Activated T-helper 1 cell treated with anti-CD3 and anti-CD28 coated beads, Interleukin-2, amount 50 U/mL, for 16 hours (primary cell): ENCODE measurements at regions not wholly inside any gene's neighbourhood (a gene's known extent, or its start where the extent isn't known, plus 50 kb on each side); places are given as distances from the start of the nearest gene placed in this dataset.
"Not testable (repeated sequence)": the region's sequence is repeated elsewhere in the genome, so short reads cannot be mapped to it uniquely, and the experiment has no call there.

Source experiments
- DNase-seq, 2 donors: peaks; one replicate each; pipeline ENCODE4 v3.0.0-alpha.2; 2020; ENCODE audit warnings: low read depth in 1 of 2, low spot score in 1 of 2

DNA sequence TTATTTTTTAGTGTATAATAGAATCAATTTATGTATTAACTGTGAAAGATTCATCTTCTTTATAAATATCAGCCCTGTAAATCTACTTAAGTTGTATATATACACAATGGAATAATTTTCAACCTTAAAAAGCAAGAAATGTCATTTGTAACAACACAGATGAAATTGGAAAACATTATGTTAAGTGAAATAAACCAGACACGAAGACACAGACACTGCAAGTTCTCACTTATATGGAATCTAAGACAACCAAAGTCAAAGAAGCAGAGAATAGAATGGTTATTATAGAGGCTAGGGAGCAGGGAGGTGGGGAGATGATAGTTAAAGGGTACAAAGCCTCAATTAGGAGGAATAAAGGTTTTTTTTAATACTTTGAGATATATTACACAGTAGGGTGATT, 1404.4 kb downstream of the HACE1 start:
- DNase-seq = no peak

DNA sequence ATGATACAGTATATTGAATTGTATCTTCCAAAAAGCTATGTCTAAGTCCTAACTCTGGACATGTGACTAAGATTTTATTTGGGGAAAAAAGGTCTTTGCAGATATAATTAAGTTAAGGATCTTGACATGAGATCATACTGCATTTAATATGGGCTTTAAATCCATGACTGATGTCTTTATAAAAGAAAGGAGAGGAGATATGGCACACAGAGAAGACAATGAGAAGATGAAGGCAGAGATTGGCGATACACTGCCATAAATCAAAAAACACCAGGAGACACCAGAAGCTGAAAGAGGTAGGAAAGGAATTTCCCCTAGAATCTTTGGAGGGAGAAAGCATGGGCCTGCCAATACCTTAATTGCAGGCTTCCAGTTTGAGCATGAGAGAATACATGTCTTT, 1450.2 kb downstream of the HACE1 start:
- DNase-seq = no peak

DNA sequence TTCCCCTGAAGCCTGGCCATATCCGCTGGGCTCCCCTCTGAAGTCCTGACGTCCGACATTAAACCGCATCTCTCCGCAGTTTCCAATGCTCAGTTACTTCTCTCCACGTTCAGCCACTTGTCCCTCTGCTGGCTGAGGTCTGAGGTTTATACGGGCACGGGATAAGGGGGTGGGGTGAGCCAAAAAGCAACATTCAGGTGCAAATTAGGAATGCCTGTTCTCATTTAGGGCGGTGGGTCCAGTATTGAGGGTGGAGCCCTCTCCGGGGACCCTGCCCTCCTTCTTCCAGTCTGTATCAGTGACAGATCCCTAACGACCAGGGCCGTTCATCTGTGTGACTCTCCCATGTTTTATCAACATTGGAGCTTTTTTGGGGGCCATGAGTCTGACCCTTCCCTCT, 1454.4 kb downstream of the HACE1 start:
- no peak for DNase-seq

DNA sequence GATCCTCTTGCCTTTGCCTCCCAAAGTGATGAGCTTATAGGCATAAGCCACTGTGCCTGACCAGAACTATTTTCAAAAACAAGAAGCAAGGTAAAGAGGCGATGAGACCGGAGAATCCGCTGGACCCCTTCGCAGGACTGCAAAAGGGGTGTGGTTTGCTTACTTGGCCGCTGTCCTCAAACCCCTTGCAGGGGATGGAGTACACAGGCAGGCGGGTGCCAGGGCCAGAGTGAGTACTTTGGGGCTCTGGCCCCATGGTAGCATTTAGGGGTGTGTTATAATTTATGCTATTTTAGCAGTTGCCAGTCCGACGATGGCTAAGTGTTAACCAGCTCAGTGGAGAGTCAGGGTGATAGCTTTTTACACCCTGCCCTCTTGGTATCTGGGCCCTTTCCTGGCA, 1454.9 kb downstream of the HACE1 start:
- DNase-seq = no peak

DNA sequence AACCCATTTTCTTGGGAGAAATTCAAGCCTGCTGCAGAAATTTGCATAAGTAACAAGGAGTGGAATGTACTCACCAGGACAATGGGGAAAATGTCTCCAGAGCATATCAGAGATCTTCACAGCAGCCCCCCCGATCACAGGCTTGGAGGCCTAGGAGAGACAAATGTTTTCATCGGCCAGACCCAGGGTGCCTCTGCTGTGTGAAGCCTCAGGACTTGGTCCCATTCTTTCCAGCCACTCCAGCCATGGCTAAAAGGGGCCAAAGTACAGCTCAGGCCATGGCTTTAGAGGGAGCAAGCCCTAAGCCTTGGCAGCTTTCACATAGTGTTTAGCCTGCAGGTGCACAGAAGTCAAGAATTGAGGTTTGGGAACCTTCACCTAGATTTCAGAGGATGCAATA, 1463.0 kb downstream of the HACE1 start:
- no peak for DNase-seq

DNA sequence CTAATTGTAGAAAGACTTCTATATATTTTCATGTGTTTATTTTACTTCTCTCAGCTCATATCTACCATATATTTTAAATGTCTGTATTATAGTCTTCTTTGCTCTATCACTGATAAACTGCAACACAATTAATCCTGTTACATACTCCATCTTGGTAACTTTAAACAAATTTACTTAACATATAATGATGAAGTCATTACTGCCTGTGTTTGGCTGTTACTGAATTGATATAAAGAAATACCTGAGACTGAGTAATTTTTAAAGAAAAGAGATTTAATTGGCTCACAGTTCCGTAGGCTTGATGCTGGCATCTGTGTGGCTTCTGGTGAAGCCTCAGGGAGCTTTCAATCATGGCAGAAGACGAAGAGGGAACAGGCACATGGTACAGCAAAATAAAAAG, 1480.4 kb downstream of the HACE1 start:
- DNase-seq = no peak

DNA sequence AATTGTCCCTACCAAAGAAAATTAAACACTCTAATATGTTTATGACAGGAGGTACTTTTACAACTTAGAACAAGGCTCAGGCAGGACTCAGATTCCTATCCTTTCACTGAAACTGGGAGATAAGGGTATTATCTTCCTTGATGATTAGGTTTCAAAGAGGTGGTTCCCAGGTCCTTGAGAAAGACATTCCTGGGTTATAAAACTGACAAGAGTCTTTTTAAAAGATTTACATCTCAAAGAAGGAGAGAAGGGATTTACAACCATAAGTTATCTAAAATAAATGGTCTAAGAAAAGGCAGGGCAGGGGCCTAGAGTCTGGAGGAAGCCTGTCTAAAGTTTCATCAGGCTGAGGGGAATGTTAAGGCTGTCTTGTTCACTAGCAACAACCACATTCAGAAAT, 1492.5 kb downstream of the HACE1 start:
- DNase-seq = no peak

DNA sequence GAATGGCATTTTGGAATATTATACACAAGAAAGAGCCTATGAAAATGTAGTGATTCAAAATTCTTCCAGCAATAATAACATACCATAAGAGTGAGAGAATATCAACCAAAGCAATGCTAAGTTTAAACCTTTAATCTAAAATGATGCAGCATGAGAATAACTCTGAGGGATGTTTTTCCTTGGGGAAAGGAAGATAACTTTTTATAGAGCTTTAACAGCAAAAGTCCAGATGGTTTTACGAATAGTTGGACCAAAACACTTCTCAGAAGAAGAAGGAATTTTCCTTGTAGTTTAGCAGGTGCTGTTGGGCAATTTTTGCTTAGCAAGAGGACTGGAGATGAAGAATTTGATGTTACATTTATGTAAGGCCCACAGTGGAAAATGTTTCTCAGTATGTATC, 1503.2 kb downstream of the HACE1 start:
- no peak for DNase-seq

DNA sequence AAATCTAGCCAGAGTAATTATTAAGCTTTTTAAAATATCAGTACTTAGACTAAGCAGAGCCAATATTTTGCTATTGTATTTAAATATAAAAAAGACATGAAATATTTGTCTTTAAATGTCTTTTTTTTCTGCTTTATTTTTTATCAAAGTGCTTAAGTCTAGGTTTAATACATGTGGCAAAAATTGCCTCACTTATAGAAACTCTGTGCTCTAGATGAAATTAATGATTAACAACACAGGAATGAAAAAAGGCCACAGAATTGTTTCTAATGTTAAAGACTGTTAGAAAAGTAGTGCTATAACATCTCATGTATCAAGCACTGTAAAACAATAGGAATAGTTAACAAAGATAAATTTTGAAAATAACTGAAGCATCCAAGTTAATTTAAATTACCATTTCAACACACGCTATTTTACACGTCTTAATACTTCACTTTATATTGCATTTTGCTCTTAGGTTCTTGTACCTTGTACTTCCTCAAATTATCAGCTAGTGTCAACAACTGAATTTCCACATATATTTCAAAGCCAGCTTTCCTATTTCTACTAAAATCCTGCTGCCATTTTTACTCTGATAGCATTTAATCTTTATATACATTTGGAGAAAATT, 1515.1 kb downstream of the HACE1 start:
- no peak for DNase-seq

DNA sequence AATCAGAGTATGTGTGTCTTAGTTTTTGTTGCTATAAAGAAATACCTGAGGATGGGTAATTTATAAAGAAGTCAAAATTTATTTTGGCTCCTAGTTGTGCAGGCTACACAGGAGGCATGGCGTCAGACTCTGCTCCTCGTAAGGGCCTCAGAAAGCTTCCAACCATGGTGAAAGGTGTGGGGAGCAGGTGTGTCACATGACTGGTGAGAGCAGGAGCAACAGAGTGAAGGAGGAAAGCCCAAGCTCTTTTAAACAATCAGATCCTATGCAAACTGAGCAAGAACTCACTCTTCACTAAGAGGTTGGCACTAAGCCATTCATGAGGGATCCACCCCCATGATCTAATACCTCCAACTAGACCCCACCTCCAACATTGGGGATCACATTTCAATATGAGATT, 1524.3 kb downstream of the HACE1 start:
- DNase-seq = no peak

DNA sequence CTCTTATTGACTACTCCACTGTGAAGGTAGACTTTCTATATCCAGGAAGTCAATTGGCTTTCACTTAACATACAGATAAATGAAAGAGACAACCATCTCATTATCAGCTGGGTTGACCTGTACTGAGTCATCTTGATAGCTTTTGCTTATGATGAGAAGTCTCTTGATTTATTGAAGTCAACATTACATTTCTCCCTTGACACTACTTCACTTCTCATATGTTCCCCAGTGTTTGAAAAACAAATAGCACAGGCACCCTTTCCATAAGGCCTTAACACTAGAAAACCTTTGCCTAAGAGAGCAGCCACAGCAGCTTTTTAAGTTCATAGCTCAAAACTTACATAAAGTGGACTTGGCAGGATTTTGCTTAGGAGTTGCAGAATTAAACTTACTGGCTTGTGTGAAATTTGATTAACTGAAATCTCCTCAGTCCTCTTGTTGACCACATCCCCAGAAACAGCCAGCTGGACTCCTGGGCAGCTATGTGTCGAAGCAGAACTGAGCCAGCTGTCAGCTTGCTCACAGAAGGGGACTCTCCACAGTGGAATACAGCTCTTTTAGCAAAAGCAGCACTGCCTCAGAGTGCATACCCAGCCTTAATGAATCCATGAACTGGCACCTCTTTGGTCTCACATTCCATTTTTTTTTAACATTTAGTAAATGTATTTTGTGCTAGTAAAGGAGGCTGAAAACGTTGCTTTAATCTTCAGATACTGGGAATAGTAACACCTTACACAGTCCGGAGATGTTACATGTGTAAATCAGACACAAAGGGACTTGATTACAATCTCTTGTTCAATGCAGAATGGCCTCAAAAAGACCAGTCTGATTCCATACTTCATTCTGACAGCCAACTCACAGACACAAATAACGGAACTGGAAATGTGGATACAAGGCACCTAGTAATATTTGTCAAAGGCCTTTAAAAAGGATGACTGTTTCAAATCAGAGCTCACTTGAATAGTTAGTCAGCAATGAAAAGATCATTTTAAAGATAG, 1532.7 kb downstream of the HACE1 start:
- DNase-seq = no peak

DNA sequence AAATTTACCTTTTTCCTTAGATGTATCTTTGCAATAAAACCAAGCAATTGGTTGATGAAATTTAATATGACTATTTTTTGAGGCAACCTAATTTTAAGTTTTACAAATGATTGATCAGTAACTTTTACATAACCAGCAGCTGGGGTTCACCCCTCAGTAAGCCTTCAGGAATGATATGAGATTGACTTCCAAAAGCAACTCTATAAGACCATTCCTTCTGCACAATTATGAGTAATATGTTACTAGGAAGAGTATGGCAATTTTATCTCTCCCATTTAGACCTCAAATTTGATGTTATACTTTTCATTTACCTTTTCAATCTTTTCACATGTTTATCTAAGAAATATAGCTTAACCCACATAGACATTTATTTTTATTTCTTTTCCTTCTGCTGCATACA, 1546.3 kb downstream of the HACE1 start:
- DNase-seq = no peak

DNA sequence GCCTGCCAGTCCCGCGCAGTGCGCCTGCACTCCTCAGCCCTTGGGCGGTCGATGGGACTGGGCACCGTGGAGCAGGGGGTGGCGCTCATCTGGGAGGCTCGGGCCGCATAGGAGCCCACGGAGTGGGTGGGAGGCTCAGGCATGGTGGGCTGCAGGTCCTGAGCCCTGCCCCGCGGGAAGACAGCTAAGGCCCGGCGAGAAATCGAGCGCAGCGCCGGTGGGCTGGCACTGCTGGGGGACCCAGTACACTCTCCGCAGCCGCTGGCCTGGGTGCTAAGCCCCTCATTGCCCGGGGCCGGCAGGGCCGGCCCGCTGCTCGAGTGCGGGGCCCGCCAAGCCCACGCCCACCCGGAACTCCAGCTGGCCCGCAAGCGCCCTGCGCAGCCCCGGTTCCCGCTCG, 1565.3 kb downstream of the HACE1 start:
- not testable (repeated sequence) for DNase-seq

DNA sequence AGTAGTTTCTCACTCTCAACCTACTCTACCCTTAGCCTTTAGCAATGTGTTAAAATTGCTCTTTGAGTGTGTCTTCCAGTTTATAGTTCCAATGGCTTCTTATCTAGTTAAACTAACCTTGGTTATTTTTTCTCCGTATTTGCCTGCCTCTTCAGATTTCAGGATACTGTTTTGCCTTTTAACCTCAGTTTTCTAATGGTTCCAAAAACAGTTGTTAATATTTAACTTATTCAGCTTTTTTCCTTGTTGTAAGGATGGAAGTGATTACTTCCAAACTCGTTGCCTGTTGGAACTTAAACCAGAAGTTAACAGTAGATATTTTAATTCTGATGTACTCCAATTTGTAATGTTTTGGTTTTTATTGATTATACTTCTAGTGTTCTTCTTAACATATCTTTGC, 1574.9 kb downstream of the HACE1 start:
- DNase-seq = no peak

DNA sequence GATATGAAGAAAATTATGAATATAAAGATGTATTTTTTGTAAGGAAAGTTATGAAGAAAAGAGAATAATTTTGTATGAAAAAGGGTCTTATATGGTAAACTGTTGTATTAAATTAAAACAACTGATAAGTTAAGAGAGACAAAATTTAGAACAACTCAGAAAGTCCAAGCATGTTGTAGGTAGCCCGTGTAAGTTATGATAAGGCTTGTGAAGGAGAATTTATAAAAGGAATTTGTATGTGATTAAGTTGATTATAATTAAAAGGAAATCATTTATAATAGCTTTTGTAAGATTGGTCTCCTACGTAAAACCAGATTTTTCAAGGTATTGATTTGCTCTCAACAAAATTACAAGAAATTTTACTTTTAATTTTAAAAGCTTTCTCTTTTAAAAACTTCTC, 1579.3 kb downstream of the HACE1 start:
- DNase-seq = no peak

DNA sequence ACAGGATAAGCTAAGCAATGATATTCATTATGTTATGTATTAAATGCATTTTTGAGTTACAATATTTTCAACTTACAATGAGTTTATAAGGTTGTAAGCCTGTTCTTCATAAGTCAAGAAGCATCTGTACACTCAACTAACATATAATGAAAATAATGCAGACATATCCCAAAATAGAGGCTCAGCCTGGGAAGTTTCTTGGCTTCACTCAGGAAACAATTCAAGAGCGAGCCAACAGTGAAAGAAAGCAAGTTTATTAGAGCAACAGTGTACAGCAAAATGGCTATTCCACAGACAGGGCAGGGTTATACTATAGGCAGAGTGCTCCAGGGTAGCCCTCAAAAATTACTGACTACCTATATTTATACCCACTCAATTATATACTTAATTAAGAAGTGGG, 1581.8 kb downstream of the HACE1 start:
- DNase-seq = no peak

DNA sequence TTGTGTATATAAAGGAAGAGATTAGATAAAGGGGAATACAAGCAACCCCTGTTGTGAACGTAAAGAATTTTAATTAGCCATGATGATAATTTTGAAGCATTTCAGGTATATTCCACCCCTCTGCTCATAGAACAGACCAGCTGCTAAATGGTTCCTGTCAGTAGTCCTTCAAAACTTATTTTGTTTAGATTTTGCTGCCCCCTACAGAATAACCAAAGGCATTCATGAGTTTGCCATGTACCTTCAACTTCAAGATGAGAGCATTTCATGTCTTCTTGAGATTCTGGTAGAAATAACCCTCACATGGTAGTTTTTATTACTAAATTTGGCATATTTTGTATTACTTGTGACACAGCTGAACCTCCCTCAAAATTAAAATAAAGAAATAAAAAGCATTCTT, 1586.7 kb downstream of the HACE1 start:
- no peak for DNase-seq

DNA sequence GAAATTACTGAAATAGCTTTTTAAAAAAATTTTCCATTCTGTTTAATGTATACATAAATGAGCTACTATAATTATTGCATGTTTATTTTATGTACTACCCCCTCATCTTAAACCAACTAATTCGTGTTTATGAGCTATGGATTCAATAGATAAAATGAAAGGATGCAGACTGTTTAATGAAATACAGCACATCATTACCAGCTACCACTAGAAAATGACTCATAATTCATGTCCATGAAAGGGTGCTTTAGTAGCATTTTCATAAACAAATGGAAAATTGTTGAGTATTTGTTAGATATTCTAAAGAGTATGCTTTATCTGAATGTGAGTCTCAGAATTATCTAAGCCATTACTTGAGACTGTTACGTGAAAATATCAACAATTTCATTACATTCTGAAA, 1590.1 kb downstream of the HACE1 start:
- no peak for DNase-seq

DNA sequence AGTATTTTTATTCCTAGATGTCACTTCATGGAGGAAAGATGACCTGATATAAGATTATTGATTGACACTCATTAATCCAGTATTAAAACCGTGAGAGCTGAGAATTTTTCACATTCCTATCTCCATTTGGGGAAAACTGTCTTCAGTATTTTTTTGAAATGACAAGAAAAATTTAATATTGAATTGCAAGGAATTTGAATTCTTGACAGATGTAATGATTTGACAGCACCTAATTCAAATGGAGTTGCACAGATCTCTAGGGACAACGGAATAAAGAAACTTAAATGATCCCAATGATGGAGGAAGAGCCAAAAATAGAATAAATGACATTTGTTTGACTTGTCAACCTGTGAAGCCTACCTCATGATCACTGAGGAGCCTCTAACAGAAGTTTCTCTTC, 1591.4 kb downstream of the HACE1 start:
- no peak for DNase-seq

DNA sequence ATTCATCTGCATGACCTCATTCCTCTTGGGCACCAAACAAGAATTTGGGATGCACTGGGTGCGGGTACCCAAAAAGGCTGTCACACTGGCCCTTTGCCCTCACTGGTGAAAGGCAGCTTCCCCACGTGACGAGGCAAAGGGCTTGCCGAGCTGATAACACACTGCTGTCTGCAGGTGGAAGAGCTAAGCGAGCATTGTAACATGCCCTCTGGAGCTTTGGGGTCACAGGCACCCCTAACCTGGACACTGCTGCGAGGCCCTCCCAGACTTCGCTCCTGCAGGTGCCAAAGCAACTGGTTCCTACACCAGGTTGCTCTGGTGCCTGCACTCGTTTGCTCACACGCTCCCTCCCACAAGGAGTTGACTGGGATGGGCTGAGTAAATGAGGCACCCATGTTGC, 1595.7 kb downstream of the HACE1 start:
- DNase-seq = no peak

DNA sequence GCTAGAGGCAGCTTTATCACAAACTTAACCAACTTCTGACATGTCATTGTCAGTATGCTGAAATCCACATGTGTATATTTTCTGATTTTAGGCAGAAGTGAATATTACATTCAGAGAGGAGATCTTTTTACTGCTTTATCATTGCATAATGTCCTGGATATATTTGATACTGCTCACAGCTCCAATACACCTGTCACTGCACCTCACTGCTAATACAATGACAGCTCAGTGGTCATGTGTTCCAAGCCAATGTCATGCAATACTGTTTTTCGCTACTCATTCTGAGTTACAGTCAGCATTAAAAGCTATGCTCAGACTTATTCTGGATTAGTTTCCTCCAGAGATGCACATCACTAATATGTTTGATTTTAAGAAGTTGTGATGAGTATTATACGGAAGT, 1604.6 kb downstream of the HACE1 start:
- no peak for DNase-seq

DNA sequence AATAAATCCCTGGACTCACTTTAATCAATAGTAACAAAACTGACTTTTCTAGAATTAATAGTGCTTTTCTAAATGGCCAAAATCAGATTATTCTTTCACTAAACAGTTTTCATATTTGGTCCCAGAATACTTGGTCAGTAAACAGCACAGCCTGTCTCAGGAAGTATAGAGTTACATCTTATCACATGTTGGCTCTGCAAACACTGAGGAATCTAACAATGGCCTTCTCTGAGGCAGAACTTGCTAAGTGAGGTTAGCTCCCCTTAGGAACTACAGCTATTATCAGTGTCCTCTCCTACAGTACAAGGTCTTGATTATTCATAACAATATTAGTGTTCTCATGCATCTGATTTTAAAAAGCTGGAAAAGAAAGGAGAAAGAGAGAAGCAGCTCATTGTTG, 1622.8 kb downstream of the HACE1 start:
- no peak for DNase-seq

DNA sequence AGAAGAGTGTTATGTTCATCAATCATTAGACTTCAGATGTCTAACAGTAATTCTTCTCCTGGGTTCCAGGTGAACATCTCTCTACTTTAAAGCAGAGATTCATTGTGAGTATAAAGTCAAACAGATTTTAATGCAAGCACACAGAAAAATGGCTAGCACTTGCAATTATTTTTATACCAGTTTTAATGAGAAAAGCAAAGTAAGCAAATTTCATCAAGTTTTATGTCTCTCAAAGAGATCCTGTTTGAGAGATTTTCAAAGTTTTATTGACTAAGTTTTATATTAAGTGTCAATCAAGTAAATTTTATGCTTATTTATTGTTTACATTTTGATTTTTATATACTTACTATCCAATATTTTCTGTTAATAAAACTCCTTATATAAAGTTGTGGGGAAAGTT, 1628.5 kb downstream of the HACE1 start:
- no peak for DNase-seq
